HEK293T (cell line): ENCODE measurements at regions not wholly inside any gene's neighbourhood (a gene's known extent, or its start where the extent isn't known, plus 50 kb on each side); places are given as distances from the start of the nearest gene placed in this dataset.

Experiments
- BHLHE40 ChIP-seq: fragments of 450-650 bp; IDR thresholded peaks from 2 replicates; pipeline ENCODE4 v1.6.1; 2016; ENCODE audit warnings: mild to moderate bottlenecking, moderate library complexity, borderline replicate concordance
- CTBP1 ChIP-seq: fragments of 450-650 bp; IDR thresholded peaks from 2 replicates; pipeline ENCODE4 v1.6.1; 2016; ENCODE audit warnings: borderline replicate concordance
- ELF4 ChIP-seq: fragments of 450-650 bp; IDR thresholded peaks from 2 replicates; pipeline ENCODE4 v1.6.1; 2017; ENCODE audit warnings: antibody characterized with exemption
- FOXA1 ChIP-seq: fragments of 450-650 bp; IDR thresholded peaks from 2 replicates; pipeline ENCODE4 v1.6.1; 2016; ENCODE audit warnings: mild to moderate bottlenecking
- FOXM1 ChIP-seq: fragments of 450-650 bp; IDR thresholded peaks from 2 replicates; pipeline ENCODE4 v1.6.1; 2017; ENCODE audit warnings: mild to moderate bottlenecking, borderline replicate concordance
- HDGF ChIP-seq: fragments of 450-650 bp; IDR thresholded peaks from 2 replicates; pipeline ENCODE4 v1.6.1; 2017; ENCODE audit warnings: antibody characterized with exemption, borderline replicate concordance
- L3MBTL2 ChIP-seq: fragments of 450-650 bp; conservative IDR thresholded peaks from 2 replicates; pipeline ENCODE4 v1.6.1; 2016; ENCODE audit warnings: mild to moderate bottlenecking
- LEF1 ChIP-seq: fragments of 450-650 bp; IDR thresholded peaks from 2 replicates; pipeline ENCODE4 v1.6.1; 2017; ENCODE audit warnings: mild to moderate bottlenecking, borderline replicate concordance
- NFRKB ChIP-seq: fragments of 450-650 bp; IDR thresholded peaks from 2 replicates; pipeline ENCODE4 v1.6.1; 2016; ENCODE audit warnings: mild to moderate bottlenecking, moderate library complexity
- PKNOX1 ChIP-seq: fragments of 450-650 bp; IDR thresholded peaks from 2 replicates; pipeline ENCODE4 v1.6.1; 2016
- SUZ12 ChIP-seq: fragments of 450-650 bp; IDR thresholded peaks from 2 replicates; pipeline ENCODE4 v1.6.1; 2016; ENCODE audit warnings: mild to moderate bottlenecking
- TARDBP ChIP-seq: fragments of 450-650 bp; IDR thresholded peaks from 2 replicates; pipeline ENCODE4 v1.6.1; 2016
- ZNF384 ChIP-seq: fragments of 450-650 bp; IDR thresholded peaks from 2 replicates; pipeline ENCODE4 v1.6.1; 2016

DNA sequence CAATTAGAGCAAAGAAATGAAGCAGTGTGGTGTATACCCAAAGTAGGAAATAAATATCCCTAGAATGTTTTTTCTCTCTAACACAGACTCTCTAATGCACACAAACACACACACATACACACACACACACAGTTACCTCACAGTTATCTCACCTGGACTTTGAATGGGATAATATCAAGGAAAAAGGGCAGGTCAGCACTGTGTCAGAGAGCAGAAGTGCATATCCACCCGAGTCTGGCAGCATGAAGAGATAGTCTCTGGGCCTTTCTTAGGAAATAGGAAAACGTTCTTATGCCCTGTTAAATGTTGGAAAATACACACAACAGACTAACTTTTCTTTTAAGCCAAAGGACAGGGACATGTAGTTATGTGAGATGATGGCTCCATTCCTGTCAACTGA, 162.0 kb downstream of the COL6A3 start:
- TF ChIP-seq NFRKB (no peak), SUZ12 (no peak), L3MBTL2 (no peak), FOXA1 (no peak), CTBP1 (no peak), TARDBP (no peak), ELF4 (no peak), ZNF384 (no peak), HDGF (no peak), FOXM1 (no peak), LEF1 (no peak), PKNOX1 (no peak), BHLHE40 (no peak)
